Right lobe of liver (tissue), 6 donors: ENCODE measurements at regions not wholly inside any gene's neighbourhood (a gene's known extent, or its start where the extent isn't known, plus 50 kb on each side); places are given as distances from the start of the nearest gene placed in this dataset.
A peak's percentile ranks its signal among the peaks of the same experiment; 100 is the strongest.

Experiments used
- ATAC-seq, 4 donors: fragments of 200-7000 bp; cut with Tn5 transposase; one replicate each; pipeline ENCODE4 v1.9.1; 2020; ENCODE audit warnings: mild to moderate bottlenecking in 4 of 4, moderate library complexity in 4 of 4
- DNase-seq, 3 donors: peaks; one replicate each; pipeline ENCODE4 v3.0.0-alpha.2; 2020
- H3K27ac ChIP-seq, 3 donors: fragments of 200-600 bp; one replicate each; pipeline ENCODE4 v1.8.0; 2022
- H3K27me3 ChIP-seq, 2 donors: fragments of 200-600 bp; one replicate each; pipeline ENCODE4 v1.8.0; 2022
- H3K36me3 ChIP-seq, 4 donors: fragments of 200-600 bp; sonication (generic) in 1 of 4; one replicate each; pipeline versions ENCODE4 v1.5.1 to v1.8.0; 2017 to 2022; ENCODE audit warnings: control low read depth in 1 of 4
- H3K4me1 ChIP-seq, 4 donors: fragments of 200-600 bp; sonication (generic) in 1 of 4; one replicate each; pipeline versions ENCODE4 v1.5.1 to v1.8.0; 2017 to 2022; ENCODE audit warnings: control low read depth in 1 of 4
- H3K4me3 ChIP-seq, 3 donors: fragments of 200-600 bp; one replicate each; pipeline ENCODE4 v1.8.0; 2022
- H3K9me3 ChIP-seq, 4 donors: fragments of 200-600 bp; sonication (generic) in 1 of 4; one replicate each; pipeline versions ENCODE4 v1.5.1 to v1.8.0; 2017 to 2022; ENCODE audit warnings: control low read depth in 1 of 4
- CTCF ChIP-seq, 4 donors: fragments of 200-600 bp in 3 of 4; fragments of 450-650 bp in 1 of 4; IDR thresholded peaks; one replicate each; pipeline versions ENCODE4 v1.5.1 to v1.8.0; 2016 to 2022; ENCODE audit warnings: antibody characterized with exemption in 4 of 4, mild to moderate bottlenecking in 2 of 4
- POLR2A ChIP-seq: fragments of 450-650 bp; IDR thresholded peaks from one replicate; pipeline ENCODE4 v1.6.1; 2017; ENCODE audit warnings: antibody characterized with exemption, mild to moderate bottlenecking
- WGBS: methylation state at CpG from one replicate; pipeline ENCODE4 v1.1.6; 2018; ENCODE audit warnings: low coverage, low lambda C conversion rate; ENCODE audit not compliant: insufficient coverage; ENCODE audit errors: missing lambda C conversion rate; 5-methylcytosine and 5-hydroxymethylcytosine counted together
- intact Hi-C, 2 donors: fragments of 100-400 bp; cut with DNase I; formaldehyde crosslinking; loops; one replicate each; pipeline versions ENCODE4 v1.11.2 to v1.14.1; 2022
- donor health status: DM: no; HTN: yes; CAD: no.
- donor health status: DM: no; HTN: no; CAD: no.
- donor health status: DM: no; HTN: no; CAD: no.
- donor health status: DM: no; HTN: yes; CAD: no.
- donor health status: DM: no; HTN: yes; CAD: no.

GRCh38 chr12:105820429-105821125, 318.2 kb downstream of the NUAK1 start:
- ATAC-seq (peak; percentile 68 to 87 (median 78)), DNase-seq (peak in 1 of 3 donors; percentile 51)
- Histone ChIP-seq H3K9me3 (no peaks in the 10 kb centered on the region), H3K27ac (no peak overlapping the region), H3K4me3 (no peak overlapping the region), H3K4me1 (peaks cover 0 to 10% (median 2%) of the 10 kb centered on the region in 4 donors), H3K36me3 (no peaks in the 10 kb centered on the region), H3K27me3 (no peaks in the 10 kb centered on the region)
- 24% methylated on average over 3 of the region's 5 CpGs for WGBS
- intact Hi-C loops: no loop called here
- TF ChIP-seq POLR2A: no peak
- no peak for TF ChIP-seq CTCF (IDR thresholded peaks at IDR 0.05)

- intact Hi-C loops: no loop called here
- Histone ChIP-seq H3K4me1 (peaks cover 0 to 10% (median 2%) of the 10 kb centered on the region in 4 donors), H3K9me3 (no peaks in the 10 kb centered on the region), H3K36me3 (no peaks in the 10 kb centered on the region), H3K27ac (no peak overlapping the region), H3K27me3 (no peaks in the 10 kb centered on the region), H3K4me3 (no peak overlapping the region)
- DNase-seq: no peak
- ATAC-seq: no peak
- WGBS: 70% methylated on average over 11 of the region's 11 CpGs
- no peak for TF ChIP-seq POLR2A
- TF ChIP-seq CTCF (IDR thresholded peaks at IDR 0.05): no peak
These were observed 316.3 kb downstream of the NUAK1 start for GRCh38 chr12:105822131-105823105.

- WGBS: 59% methylated on average over 3 of the region's 3 CpGs
- TF ChIP-seq CTCF (IDR thresholded peaks at IDR 0.05) (no peak), POLR2A (no peak)
- no peak for ATAC-seq
These were observed 314.9 kb downstream of the NUAK1 start for GRCh38 chr12:105823810-105824209.

GRCh38 chr12:105825141-105825540, 313.6 kb downstream of the NUAK1 start:
- WGBS: 60% methylated on average over 5 of the region's 5 CpGs
- no peak for TF ChIP-seq POLR2A
- TF ChIP-seq CTCF (IDR thresholded peaks at IDR 0.05): no peak
- DNase-seq (no peak), ATAC-seq (no peak)
- Histone ChIP-seq H3K27ac (no peak overlapping the region), H3K4me3 (no peak overlapping the region), H3K9me3 (no peaks in the 10 kb centered on the region), H3K36me3 (no peaks in the 10 kb centered on the region), H3K27me3 (no peaks in the 10 kb centered on the region), H3K4me1 (peaks cover 0 to 6% (median 2%) of the 10 kb centered on the region in 4 donors)
- intact Hi-C loops: no loop called here

More at GRCh38 chr12:105823810-105824209, 314.9 kb downstream of the NUAK1 start:
- intact Hi-C loops: no loop called here
- H3K36me3 ChIP-seq: no peaks in the 10 kb centered on the region
- DNase-seq: no peak
- H3K9me3 ChIP-seq: no peaks in the 10 kb centered on the region
- no peak overlapping the region for H3K4me3 ChIP-seq
- no peak overlapping the region for H3K27ac ChIP-seq
- no peaks in the 10 kb centered on the region for H3K27me3 ChIP-seq
- peaks cover 0 to 10% (median 2%) of the 10 kb centered on the region in 4 donors for H3K4me1 ChIP-seq
